HFF-Myc (cell line): ENCODE measurements at regions not wholly inside any gene's neighbourhood (a gene's known extent, or its start where the extent isn't known, plus 50 kb on each side); places are given as distances from the start of the nearest gene placed in this dataset.

Experiments used
- DNase-seq: peaks from one replicate; pipeline ENCODE4 v3.0.0-alpha.2; 2011; ENCODE audit warnings: low read depth; ENCODE audit errors: extremely low read depth
- H3K4me3 ChIP-seq: replicated peaks from 2 replicates; pipeline ENCODE4 v1.5.1; 2011; ENCODE audit warnings: low read depth, mild to moderate bottlenecking, control low read depth, low read length
- CTCF ChIP-seq: IDR thresholded peaks from 2 replicates; pipeline ENCODE4 v1.5.1; 2012; ENCODE audit warnings: mild to moderate bottlenecking, low read depth, low read length, control low read depth; ENCODE audit errors: missing control alignments

- H3K4me3 ChIP-seq = no peak overlapping the region
- TF ChIP-seq CTCF = no peak
- DNase-seq = no peak
Observed at GRCh38 chr21:15601390-15601789, 128.4 kb upstream of the USP25 start.

- DNase-seq = peak; percentile 9
- TF ChIP-seq CTCF = no peak
- no peak overlapping the region for H3K4me3 ChIP-seq
Observed at GRCh38 chr21:15604413-15604812, 125.4 kb upstream of the USP25 start.

GRCh38 chr21:15614766-15615165 lies 115.0 kb upstream of the USP25 start:
- H3K4me3 ChIP-seq = no peak overlapping the region
- TF ChIP-seq CTCF = no peak
- DNase-seq = no peak

- H3K4me3 ChIP-seq = no peak overlapping the region
- DNase-seq = no peak
- no peak for TF ChIP-seq CTCF
Observed at GRCh38 chr21:15616864-15617574, 112.8 kb upstream of the USP25 start.

- no peak for TF ChIP-seq CTCF
- peak; percentile 26 for DNase-seq
- no peak overlapping the region for H3K4me3 ChIP-seq
Observed at GRCh38 chr21:15617964-15618363, 111.8 kb upstream of the USP25 start.

- H3K4me3 ChIP-seq = no peak overlapping the region
- TF ChIP-seq CTCF = no peak
- no peak for DNase-seq
Observed at GRCh38 chr21:15620892-15621291, 108.9 kb upstream of the USP25 start.

GRCh38 chr21:15624646-15625045 lies 105.1 kb upstream of the USP25 start:
- DNase-seq = no peak
- no peak overlapping the region for H3K4me3 ChIP-seq
- TF ChIP-seq CTCF = no peak
